Breast epithelium (tissue), 3 donors: ENCODE measurements at regions not wholly inside any gene's neighbourhood (a gene's known extent, or its start where the extent isn't known, plus 50 kb on each side); places are given as distances from the start of the nearest gene placed in this dataset.

Source experiments
- POLR2A ChIP-seq: fragments of 450-650 bp; IDR thresholded peaks from one replicate; pipeline ENCODE4 v1.6.1; 2016; ENCODE audit warnings: antibody characterized with exemption, mild to moderate bottlenecking, moderate library complexity
- TF ChIP-seq, protein P1 (sequence below), 3 donors: fragments of 450-650 bp; IDR thresholded peaks; one replicate each; pipeline ENCODE4 v1.5.1; 2016 to 2017; ENCODE audit warnings: antibody characterized with exemption in 3 of 3, mild to moderate bottlenecking in 3 of 3, moderate library complexity in 3 of 3

DNA sequence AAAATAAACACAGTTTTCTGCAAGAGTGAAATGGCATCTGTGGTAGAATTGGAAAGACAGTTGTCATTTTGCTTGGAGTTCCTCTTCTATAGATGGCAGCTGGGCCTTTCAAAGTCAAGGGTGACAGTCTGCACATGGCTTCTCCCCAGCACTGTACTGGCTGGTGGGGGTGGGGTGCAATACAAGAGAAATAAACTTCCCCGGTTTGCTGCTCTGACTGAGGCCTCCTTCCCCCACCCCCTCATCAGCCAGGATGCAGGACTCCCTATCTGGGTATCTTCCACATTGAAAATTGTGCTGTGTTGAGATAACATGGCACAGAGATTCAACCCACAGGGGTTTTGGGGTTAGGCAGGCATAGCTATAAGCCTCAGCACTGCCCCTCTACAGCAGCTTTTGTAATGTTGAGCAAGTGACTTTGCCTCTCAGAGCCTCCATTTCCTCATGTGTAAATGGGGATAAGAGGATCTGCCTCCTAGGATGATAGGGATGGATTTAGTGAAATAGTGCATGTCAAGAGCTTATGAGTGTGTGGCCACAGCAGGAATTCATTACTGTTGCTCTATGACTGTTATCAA is 85.8 kb upstream of the WDR11 start:
- TF ChIP-seq, protein P1, sequence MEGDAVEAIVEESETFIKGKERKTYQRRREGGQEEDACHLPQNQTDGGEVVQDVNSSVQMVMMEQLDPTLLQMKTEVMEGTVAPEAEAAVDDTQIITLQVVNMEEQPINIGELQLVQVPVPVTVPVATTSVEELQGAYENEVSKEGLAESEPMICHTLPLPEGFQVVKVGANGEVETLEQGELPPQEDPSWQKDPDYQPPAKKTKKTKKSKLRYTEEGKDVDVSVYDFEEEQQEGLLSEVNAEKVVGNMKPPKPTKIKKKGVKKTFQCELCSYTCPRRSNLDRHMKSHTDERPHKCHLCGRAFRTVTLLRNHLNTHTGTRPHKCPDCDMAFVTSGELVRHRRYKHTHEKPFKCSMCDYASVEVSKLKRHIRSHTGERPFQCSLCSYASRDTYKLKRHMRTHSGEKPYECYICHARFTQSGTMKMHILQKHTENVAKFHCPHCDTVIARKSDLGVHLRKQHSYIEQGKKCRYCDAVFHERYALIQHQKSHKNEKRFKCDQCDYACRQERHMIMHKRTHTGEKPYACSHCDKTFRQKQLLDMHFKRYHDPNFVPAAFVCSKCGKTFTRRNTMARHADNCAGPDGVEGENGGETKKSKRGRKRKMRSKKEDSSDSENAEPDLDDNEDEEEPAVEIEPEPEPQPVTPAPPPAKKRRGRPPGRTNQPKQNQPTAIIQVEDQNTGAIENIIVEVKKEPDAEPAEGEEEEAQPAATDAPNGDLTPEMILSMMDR (IDR thresholded peaks at IDR 0.05): no peak
- no peak for TF ChIP-seq POLR2A
